ENCODE measurements at regions not wholly inside any gene's neighbourhood (a gene's known extent, or its start where the extent isn't known, plus 50 kb on each side); places are given as distances from the start of the nearest gene placed in this dataset.

GRCh38 chr9:749716-750115 lies 91.8 kb upstream of the DMRT1 start:
- Histone ChIP-seq H3K9ac (ENCODE audit: extremely low read depth, low read length, poor library complexity, severe bottlenecking) (no peak overlapping the region), H3K27ac (ENCODE audit: low read depth, low read length) (no peak overlapping the region), H3K4me1 (ENCODE audit: control insufficient read depth, insufficient read depth, low read length) (peaks cover 3% of the 10 kb centered on the region), H3K4me3 (ENCODE audit: low read length) (no peak overlapping the region), H3K36me3 (ENCODE audit: control insufficient read depth, insufficient read depth, low read length) (peaks cover 9% of the 10 kb centered on the region), H3K9me3 (ENCODE audit: control insufficient read depth, low read length) (no peaks in the 10 kb centered on the region), H3K27me3 (ENCODE audit: control insufficient read depth, insufficient read depth, low read length, poor library complexity, severe bottlenecking) (no peaks in the 10 kb centered on the region)
- no peaks in the 10 kb centered on the region for H3K27me3 Mint-ChIP-seq (ENCODE audit: insufficient read depth)
- no peak overlapping the region for H3K27ac Mint-ChIP-seq
- H3K36me3 Mint-ChIP-seq (ENCODE audit: low read depth), result peaks cover 35% of the 10 kb centered on the region
- 60 to 88% methylated on average over 1 to 5 of the region's 5 CpGs for WGBS, 2 experiments (ENCODE audit: insufficient coverage in 1 of 2, insufficient read length in 1 of 2)
- H3K4me3 Mint-ChIP-seq, result no peak overlapping the region
- peaks cover 2% of the 10 kb centered on the region for H3K9me3 Mint-ChIP-seq
- DNase-seq, result no peak
- no peak for TF ChIP-seq CTCF (conservative IDR thresholded peaks at IDR 0.05)
- peaks cover 23% of the 10 kb centered on the region for H3K4me1 Mint-ChIP-seq

- no peak for DNase-seq
- 86 to 89% methylated on average over 2 to 7 of the region's 7 CpGs for WGBS, 2 experiments (ENCODE audit: insufficient coverage in 1 of 2, insufficient read length in 1 of 2)
Observed at GRCh38 chr9:750249-750967, 91.1 kb upstream of the DMRT1 start.

More at GRCh38 chr9:750249-750967, 91.1 kb upstream of the DMRT1 start:
- peaks cover 35% of the 10 kb centered on the region for H3K36me3 Mint-ChIP-seq (ENCODE audit: low read depth)
- peaks cover 9% of the 10 kb centered on the region for H3K36me3 ChIP-seq (ENCODE audit: control insufficient read depth, insufficient read depth, low read length)
- H3K9ac ChIP-seq (ENCODE audit: extremely low read depth, low read length, poor library complexity, severe bottlenecking), result no peak overlapping the region
- no peaks in the 10 kb centered on the region for H3K4me1 ChIP-seq (ENCODE audit: control insufficient read depth, insufficient read depth, low read length)
- H3K4me3 ChIP-seq (ENCODE audit: low read length), result no peak overlapping the region
- H3K27me3 ChIP-seq (ENCODE audit: control insufficient read depth, insufficient read depth, low read length, poor library complexity, severe bottlenecking), result no peaks in the 10 kb centered on the region
- no peaks in the 10 kb centered on the region for H3K27me3 Mint-ChIP-seq (ENCODE audit: insufficient read depth)
- H3K4me1 Mint-ChIP-seq, result peaks cover 17% of the 10 kb centered on the region
- no peak overlapping the region for H3K27ac Mint-ChIP-seq
- H3K27ac ChIP-seq (ENCODE audit: low read depth, low read length), result no peak overlapping the region
- H3K9me3 Mint-ChIP-seq, result peaks cover 2% of the 10 kb centered on the region
- H3K9me3 ChIP-seq (ENCODE audit: control insufficient read depth, low read length), result no peaks in the 10 kb centered on the region
- H3K4me3 Mint-ChIP-seq, result no peak overlapping the region
- TF ChIP-seq CTCF (conservative IDR thresholded peaks at IDR 0.05), result no peak
